HUES48 (cell line): ENCODE measurements at regions not wholly inside any gene's neighbourhood (a gene's known extent, or its start where the extent isn't known, plus 50 kb on each side); places are given as distances from the start of the nearest gene placed in this dataset.
"Not testable (repeated sequence)": the region's sequence is repeated elsewhere in the genome, so short reads cannot be mapped to it uniquely, and the experiment has no call there.

ENCODE experiments used
- H3K27ac ChIP-seq: one replicate; pipeline ENCODE4 v1.7.0; 2013; ENCODE audit warnings: low read depth, low read length, inconsistent platforms
- H3K27me3 ChIP-seq: 2 replicates; pipeline ENCODE4 v1.6.1; 2013; ENCODE audit warnings: mild to moderate bottlenecking, low read length; ENCODE audit not compliant: control insufficient read depth, insufficient read depth
- H3K36me3 ChIP-seq: 2 replicates; pipeline ENCODE4 v1.6.1; 2013; ENCODE audit warnings: low read length; ENCODE audit not compliant: control insufficient read depth, insufficient read depth
- H3K4me1 ChIP-seq: 2 replicates; pipeline ENCODE4 v1.6.1; 2013; ENCODE audit warnings: mild to moderate bottlenecking, low read length; ENCODE audit not compliant: control insufficient read depth, insufficient read depth
- H3K4me3 ChIP-seq: 2 replicates; pipeline ENCODE4 v1.5.1; 2013; ENCODE audit warnings: mild to moderate bottlenecking, low read depth, low read length
- H3K9ac ChIP-seq: 2 replicates; pipeline ENCODE4 v1.6.1; 2013; ENCODE audit warnings: mild to moderate bottlenecking, low read depth, low read length, moderate library complexity
- H3K9me3 ChIP-seq: 2 replicates; pipeline ENCODE4 v1.6.1; 2013; ENCODE audit warnings: low read length; ENCODE audit not compliant: control insufficient read depth, insufficient read depth

DNA sequence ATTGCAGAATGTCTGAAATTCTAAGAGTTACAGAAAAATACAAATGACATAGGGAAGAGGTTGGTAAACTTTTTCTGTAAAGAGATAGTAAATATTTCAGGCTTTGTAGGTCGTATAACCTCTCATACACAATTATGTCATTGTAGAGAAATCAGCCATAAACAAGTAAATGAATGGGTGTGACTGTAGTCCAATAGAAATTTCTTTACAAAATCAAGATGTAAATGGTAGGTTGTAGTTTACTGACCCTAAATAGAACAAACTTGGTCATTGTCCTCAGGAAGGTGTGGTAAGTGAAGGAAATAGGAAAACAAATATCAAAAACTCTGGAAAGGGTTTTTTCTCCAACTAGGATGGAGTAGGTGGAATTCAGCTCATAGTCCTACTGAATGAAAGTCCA lies 415.5 kb upstream of the SPHKAP start:
- Histone ChIP-seq H3K4me1 (no peaks in the 10 kb centered on the region), H3K27ac (no peak overlapping the region), H3K27me3 (no peaks in the 10 kb centered on the region), H3K4me3 (no peak overlapping the region), H3K9ac (no peak overlapping the region), H3K36me3 (no peaks in the 10 kb centered on the region), H3K9me3 (no peaks in the 10 kb centered on the region)

DNA sequence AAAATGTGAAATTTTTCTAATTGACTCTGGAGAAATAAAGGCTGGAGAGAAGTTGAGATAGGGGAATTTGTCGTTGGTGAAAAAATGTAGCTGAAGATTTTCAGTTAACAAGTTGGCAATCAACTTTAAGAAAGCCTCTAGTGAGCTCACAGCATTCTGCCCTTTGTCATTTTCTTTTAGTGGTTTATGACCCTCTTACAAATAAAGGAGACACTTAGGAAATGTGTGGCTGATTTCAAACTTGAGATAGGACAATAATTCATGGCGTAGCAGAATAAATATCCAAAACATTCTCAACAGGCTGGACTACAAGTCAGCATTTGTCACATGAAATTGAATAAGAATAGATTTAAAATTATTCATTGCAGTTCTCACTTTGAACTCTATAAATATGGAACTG lies 412.5 kb upstream of the SPHKAP start:
- Histone ChIP-seq H3K36me3 (no peaks in the 10 kb centered on the region), H3K9me3 (no peaks in the 10 kb centered on the region), H3K27ac (no peak overlapping the region), H3K9ac (no peak overlapping the region), H3K4me1 (no peaks in the 10 kb centered on the region), H3K4me3 (no peak overlapping the region), H3K27me3 (no peaks in the 10 kb centered on the region)

DNA sequence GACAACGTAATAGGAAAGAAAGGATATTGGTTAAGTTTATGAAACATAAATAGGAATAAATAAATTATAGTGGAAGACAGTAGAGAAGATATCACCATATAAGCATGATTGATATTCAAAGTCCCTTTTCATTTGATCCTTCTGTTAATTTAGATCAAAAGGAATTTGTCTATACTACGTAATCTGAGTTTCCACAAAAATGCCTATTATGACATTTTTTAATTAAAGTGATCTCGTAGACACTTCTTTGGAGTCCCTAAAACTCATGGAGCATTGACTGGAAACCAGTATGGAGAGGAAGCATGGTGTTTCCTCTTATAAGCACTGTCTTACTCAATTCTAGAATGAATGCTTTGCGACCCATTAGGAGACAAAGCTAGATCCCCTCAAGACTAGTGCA lies 411.4 kb upstream of the SPHKAP start:
- Histone ChIP-seq H3K4me3 (no peak overlapping the region), H3K9ac (no peak overlapping the region), H3K36me3 (no peaks in the 10 kb centered on the region), H3K4me1 (no peaks in the 10 kb centered on the region), H3K9me3 (no peaks in the 10 kb centered on the region), H3K27me3 (no peaks in the 10 kb centered on the region), H3K27ac (no peak overlapping the region)

DNA sequence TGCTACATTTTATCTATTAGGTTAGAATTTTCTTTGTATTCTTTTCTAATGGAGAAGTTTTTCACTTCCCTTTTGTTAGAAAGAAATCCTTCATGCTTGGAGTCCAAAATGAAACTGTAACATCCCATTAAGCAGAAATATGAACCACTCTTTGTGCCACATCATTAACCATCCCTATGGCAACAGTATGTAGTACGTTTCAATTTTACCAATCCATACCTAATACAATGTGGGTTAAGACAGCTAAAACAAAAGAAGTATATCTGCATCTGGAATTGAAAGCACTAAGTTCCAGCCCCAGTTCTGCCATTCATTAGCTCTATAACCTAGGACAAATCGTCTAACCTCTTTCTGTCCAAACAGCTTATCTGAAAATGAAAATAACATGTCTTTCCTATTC lies 409.2 kb upstream of the SPHKAP start:
- Histone ChIP-seq H3K9me3 (no peaks in the 10 kb centered on the region), H3K4me1 (no peaks in the 10 kb centered on the region), H3K27ac (no peak overlapping the region), H3K36me3 (no peaks in the 10 kb centered on the region), H3K4me3 (no peak overlapping the region), H3K9ac (no peak overlapping the region), H3K27me3 (no peaks in the 10 kb centered on the region)

DNA sequence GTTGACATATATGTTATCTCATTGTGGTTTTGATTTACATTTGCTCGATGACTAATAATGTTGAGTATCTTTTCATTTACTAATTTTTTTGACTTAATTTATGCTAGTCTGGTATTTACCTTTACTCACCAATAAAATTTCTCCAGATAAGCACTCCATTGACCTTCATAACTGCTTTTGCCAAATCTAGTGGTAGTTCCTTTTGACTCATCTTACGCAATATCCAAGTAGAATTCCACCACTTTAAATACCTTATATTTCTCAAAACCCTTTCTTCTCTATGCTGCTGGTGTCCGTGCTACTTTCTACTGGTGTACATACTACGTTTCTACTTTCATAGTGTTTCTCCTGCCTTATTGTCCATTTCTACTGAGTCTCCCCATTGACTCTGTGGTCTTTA lies 407.6 kb upstream of the SPHKAP start:
- Histone ChIP-seq H3K36me3 (no peaks in the 10 kb centered on the region), H3K27ac (no peak overlapping the region), H3K9me3 (no peaks in the 10 kb centered on the region), H3K4me1 (no peaks in the 10 kb centered on the region), H3K4me3 (no peak overlapping the region), H3K9ac (no peak overlapping the region), H3K27me3 (no peaks in the 10 kb centered on the region)

DNA sequence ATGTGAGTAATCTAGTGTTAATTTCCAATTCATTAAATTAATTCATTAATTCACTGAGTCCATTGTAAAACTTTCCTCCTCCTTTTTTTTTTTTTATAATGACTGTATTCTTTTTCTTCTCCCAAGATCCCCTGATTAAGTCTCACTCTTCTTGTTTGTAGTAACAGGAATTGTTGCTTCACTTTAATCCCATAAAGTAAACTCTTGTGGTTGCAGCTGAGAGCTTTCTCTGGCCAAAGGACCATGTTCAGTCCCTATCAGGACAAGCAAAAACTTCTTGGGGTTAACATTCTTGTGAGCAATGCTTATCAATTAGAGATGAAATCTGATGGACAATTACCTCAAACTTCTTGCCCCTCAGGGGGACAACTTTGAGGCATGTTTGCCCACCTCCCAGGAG lies 400.2 kb upstream of the SPHKAP start:
- H3K9ac ChIP-seq = no peak overlapping the region
- H3K27me3 ChIP-seq = no peaks in the 10 kb centered on the region
- H3K27ac ChIP-seq = no peak overlapping the region
- H3K9me3 ChIP-seq = no peaks in the 10 kb centered on the region
- H3K4me3 ChIP-seq = no peak overlapping the region
- H3K36me3 ChIP-seq = no peaks in the 10 kb centered on the region
- no peaks in the 10 kb centered on the region for H3K4me1 ChIP-seq

DNA sequence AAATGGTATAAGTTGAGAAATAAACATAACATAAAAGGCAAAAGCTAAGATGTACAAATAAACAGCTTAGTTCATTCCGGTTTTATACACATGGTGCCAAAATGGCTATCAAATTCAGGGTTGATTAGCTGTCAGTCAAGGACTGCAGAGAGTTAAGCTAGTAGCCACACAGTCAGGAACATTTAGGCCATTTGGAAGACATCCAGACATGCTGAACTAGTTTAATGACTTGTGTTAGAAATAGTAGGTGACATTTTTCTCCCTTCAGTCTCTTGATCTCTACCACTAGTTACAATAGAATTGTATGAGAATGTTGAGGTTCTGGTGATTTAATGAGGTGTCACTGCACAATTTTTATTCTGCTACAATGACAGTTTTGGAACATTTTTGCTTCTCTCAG lies 394.4 kb upstream of the SPHKAP start:
- Histone ChIP-seq H3K4me3 (no peak overlapping the region), H3K4me1 (no peaks in the 10 kb centered on the region), H3K27ac (no peak overlapping the region), H3K36me3 (no peaks in the 10 kb centered on the region), H3K9me3 (no peaks in the 10 kb centered on the region), H3K27me3 (no peaks in the 10 kb centered on the region), H3K9ac (no peak overlapping the region)

DNA sequence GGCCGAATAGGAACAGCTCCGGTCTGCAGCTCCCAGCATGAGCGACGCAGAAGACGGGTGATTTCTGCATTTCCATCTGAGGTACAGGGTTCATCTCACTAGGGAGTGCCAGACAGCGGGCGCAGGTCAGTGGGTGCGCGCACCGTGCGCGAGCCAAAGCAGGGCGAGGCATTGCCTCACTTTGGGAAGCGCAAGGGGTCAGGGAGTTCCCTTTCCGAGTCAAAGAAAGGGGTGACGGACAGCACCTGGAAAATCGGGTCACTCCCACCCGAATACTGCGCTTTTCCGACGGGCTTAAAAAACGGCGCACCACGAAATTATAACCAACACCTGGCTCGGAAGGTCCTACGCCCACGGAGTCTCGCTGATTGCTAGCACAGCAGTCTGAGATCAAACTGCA lies 386.8 kb upstream of the SPHKAP start:
- H3K27me3 ChIP-seq, H3K9ac ChIP-seq, H3K4me1 ChIP-seq, H3K27ac ChIP-seq, H3K4me3 ChIP-seq, H3K36me3 ChIP-seq, H3K9me3 ChIP-seq: not testable (repeated sequence)

DNA sequence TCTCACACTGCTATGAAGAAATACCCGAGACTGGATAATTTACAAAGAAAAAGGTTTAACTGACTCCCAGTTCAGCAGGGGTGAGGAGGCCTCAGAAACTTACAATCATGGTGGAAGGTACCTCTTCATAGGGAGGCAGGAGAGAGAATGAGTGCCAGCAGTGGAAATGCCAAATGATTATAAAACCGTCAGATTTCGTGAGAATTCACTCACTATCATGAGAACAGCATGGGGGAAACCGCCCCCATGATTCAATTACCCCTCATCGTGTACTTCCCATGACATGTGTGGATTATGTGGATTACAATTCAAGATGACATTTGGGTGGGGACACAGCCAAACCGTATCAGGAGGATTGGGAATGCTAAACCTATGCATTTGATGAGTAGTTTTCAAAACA lies 380.3 kb upstream of the SPHKAP start:
- Histone ChIP-seq H3K4me1 (no peaks in the 10 kb centered on the region), H3K36me3 (no peaks in the 10 kb centered on the region), H3K27me3 (no peaks in the 10 kb centered on the region), H3K9ac (no peak overlapping the region), H3K9me3 (no peaks in the 10 kb centered on the region), H3K27ac (no peak overlapping the region), H3K4me3 (no peak overlapping the region)

DNA sequence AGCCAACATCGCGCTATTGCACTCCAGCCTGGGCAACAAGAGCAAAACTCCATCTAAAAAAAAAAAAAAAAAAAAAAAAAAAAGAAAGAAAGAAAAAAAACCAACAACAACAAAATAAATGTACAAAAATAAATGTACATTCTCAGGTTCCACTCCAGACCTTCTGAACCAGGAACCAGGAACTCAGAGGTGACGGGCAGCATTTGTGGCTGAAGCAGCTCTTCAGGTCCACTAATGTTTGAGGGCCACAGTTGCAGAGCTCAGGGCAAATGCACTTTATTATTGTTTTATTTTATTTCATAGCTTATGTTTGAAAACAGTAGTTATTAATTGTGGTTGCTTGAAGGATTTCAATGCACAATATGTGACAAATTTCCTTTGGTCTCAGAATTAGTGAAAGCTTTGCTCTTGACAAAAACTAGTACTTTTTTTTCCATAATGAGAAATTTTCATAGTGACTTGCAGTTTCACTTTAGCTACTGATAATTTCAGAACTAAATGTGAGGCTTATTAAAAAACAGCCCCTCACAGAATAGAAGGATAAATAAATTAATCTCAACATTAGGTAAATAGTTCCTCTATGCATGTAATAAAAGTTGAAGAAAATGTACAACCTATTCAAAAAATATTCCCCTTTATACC lies 378.4 kb upstream of the SPHKAP start:
- Histone ChIP-seq H3K9me3 (no peaks in the 10 kb centered on the region), H3K36me3 (no peaks in the 10 kb centered on the region), H3K27ac (no peak overlapping the region), H3K4me1 (no peaks in the 10 kb centered on the region), H3K27me3 (no peaks in the 10 kb centered on the region), H3K9ac (no peak overlapping the region), H3K4me3 (no peak overlapping the region)

DNA sequence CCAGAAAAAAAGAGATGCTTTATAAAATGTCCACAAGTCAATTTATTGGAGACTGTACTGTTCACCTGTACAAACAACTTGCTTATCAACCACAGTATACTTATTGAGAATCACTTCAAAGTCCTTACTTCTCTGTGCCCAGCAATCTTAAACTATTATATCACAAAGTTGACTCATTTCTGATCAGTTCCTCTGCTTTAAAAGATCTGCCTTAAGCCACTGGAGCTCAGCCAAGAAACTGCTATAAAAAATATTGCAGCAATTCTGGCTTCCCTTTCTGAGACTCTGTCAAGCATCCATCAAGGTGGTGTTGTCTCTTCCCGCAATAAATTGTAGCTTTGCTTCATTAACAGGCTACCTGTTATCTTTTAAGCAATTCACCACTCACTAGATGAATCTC lies 375.2 kb upstream of the SPHKAP start:
- Histone ChIP-seq H3K9ac (no peak overlapping the region), H3K4me1 (no peaks in the 10 kb centered on the region), H3K36me3 (no peaks in the 10 kb centered on the region), H3K4me3 (no peak overlapping the region), H3K9me3 (no peaks in the 10 kb centered on the region), H3K27me3 (no peaks in the 10 kb centered on the region), H3K27ac (no peak overlapping the region)
